ENCODE measurements at regions not wholly inside any gene's neighbourhood (a gene's known extent, or its start where the extent isn't known, plus 50 kb on each side); places are given as distances from the start of the nearest gene placed in this dataset.

DNA sequence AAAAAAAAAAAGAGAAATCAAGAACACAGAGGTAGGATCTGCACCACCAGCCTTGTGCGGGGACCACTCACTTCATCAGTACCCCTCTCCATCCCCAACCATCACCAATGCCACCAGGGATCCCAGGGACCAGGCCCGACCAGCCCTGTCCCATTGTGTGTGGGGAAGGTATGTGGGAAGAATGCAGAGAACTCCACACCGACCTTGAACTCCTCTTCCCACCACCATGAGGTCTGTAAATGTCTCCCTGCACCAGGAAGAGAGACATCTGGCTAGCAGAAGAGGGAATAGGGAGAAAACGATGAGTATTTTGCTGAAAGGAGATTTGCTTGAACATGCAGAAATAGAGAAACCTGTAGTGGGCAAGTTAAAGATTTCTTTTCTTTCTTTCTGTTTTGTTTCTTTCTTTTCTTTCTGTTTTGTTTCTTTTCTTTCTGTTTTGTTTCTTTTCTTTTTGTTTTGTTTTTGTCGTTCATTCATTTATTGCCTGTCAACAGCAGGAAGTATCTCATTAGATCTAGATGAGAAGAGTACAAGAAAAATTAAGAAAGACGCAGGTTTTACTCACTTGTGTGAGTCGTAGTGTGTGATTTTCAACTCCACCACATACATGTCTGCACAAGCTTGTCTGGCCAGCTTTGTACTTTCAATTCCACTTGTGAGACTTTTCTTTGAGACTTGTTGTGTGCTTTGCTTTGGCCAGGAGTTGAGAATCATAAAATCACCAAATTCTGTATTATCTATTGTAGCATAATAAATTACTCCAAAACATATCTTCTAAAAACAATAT is 179.8 kb upstream of the HAAO start:
- DNase-seq = no peak

DNA sequence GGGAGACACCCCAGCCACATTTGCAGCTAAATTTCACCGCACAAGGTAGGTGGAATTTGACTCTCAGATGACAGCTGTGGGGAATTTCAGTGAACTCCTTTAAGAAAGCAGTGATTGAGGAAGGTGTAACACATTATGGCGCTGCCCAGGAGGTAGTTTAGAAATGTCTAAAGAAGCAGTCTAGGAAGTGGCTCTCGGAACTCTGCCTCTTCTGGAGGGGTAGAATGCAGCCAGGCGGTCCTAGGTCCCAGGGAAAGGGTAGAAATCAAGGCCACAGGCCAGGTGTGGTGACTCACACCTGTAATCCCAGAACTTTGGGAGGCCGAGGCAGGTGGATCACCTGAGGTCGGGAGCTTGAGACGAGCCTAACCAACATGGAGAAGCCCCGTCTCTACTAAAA is 179.0 kb upstream of the HAAO start:
- DNase-seq = no peak

DNA sequence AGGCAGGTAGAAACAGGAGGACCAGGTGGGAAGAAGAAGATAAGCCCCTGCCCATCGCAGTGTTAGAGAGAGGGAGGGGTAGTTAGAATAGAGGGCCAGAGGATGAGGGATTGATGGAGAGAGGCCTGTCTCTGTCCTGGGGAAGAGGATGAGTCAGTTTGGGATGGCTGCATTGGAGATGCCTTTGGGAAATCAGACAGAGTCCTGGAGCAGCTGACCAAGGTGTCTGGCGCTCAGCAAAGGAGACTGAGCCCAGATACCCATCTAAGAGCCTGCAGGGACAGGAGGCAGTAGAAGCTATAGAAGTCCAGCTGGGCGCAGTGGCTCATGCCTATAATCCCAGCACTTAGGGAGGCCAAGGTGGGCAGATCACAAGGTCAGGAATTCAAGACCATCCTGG is 177.8 kb upstream of the HAAO start:
- no peak for DNase-seq

DNA sequence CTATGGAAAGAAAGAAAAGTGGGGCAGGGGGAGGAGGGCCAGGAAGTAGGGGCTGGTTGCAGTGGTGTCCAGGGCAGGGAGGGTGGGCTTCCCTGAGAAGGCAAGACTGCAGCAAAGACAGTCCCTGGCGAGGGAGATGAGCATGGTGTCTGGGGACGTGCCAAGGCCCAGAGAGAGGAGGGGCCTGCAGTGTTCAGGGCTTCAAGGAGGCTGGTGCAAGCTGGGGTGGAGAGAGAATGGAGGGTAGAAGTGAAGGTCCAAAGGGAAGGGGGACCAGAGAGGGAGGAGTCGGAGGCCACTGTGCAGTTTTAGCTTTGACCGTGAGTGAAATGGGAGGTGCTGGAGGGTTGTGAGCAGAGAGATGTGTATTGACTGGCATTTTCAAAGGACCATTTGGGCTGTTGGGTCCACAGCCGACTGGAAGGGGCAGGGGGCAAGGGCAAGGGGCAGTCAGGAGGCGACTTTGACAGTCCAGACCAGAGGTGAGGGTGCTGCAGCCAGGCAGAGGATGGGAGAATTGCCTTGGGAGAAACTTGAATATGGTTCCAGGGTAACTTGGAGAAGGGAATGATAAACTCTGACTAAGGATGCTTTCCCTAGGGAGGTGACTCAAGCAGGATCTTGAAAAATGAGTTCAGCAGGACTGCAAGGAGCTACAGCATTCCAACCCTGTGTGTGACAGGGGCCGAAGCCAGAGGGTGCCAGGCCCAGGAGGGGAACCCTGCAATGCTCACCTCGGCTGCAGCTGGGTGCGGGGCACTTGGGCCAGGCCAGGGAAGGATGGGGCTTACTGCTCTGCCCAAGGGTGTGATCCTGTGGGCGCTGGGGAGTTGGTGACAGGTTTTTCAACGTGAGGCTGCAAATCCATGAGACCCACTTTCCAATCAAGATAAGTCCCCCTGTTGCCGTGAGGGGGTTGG is 177.1 kb upstream of the HAAO start:
- no peak for DNase-seq

DNA sequence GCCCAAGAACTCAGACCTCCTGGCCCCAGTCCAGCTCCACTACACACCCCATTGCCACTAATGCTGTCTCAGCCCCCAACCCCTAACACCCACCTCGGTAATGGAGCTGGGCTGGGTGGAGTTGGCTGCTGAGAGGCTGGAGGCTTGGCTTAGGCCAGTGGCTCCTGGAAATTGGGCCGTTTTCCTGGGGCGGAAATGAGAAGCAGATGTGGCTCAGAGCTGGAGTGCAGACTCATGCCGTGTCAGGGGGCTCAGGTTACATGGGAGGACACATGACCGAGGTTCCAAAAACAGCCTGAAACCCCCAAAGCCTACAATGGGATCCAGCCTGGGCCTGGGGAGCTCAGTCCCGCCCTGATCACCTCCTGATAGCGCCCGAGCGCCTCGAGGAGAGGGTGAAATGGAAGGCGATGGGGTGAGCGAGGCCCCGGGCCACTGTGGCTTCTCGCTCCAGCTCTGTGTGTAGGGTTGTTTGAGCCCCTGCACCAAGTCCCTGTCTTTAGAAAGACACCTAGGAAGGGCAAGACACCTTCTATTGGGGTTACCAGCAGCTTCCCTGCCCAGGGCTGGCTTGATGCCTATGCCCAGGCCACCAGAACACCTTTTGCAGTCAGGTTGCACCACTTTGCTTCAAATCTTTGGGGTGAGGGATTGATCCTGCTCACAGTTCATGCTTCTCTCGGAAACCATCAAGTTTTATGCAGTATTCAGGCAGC is 175.7 kb upstream of the HAAO start:
- DNase-seq = no peak

DNA sequence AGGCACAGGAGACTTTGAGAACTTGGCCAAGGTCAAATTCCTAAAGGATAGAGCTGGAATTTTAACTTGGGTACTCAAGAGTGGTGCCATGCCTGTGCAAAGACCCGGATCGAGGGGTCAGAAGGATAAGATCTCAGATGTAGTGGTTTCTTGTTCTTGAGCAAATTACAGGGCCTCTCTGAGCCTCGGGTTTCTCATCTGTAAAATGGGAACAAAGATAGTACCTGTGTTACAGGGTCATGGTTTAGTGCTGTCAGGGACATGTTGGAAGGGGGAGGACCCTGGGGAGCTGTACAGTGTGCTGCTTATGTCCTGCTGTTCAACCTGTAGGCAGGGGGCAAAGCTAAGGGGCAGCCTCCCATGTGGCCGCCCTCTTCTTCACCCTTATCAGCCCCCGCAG is 173.5 kb upstream of the HAAO start:
- no peak for DNase-seq

DNA sequence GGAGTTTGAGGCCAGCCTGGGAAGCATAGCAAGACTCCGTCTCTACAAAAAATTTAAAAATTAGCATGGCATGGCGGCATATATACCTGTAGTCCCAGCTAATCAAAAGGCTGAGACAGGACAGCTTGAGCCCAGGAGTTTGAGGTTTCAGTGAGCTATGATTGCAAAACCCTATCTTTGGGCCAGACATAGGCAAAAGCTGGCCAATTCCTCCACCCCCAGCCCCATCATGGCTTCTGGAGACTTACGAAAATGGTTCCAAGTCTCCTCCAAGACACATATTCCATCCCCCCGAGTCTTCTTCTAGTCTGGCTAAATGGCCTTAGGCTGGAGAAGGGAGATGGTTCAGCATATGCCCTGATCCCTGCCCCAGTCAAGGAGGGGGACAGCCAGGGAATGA is 172.8 kb upstream of the HAAO start:
- no peak for DNase-seq

DNA sequence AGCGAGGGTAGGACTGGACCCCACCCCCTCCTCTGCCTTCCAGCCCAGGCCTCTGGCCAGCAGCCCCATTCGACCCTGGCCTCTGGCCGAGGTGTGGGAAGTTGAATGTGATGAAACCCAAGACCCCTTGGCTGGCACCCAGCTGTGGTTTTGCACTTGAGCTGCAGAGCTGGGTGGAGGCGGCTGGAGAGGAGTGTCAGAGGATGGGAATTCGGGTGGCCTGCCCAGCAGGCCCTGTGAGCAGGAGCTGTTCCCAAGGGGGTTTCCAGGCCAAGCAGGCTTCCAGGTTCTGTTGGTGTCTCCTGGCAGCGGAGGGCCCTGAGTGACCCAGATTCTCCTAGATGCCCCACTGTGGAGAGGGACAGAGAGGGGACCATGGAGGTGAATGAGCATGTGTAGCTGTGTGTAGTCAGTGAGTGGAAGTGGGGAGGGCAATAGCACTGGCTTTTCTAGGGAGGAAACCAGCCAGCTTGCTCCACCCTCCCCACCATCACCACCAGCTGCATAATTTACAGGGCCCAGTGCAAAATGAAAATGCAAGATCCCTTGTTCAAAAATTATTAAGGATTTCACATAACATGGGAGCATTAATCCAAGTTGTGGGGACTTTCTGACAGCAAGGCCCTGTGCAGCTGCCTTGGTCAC is 172.2 kb upstream of the HAAO start:
- peak in 9 of 14 donors; percentile 34 to 89 (median 63) for DNase-seq

DNA sequence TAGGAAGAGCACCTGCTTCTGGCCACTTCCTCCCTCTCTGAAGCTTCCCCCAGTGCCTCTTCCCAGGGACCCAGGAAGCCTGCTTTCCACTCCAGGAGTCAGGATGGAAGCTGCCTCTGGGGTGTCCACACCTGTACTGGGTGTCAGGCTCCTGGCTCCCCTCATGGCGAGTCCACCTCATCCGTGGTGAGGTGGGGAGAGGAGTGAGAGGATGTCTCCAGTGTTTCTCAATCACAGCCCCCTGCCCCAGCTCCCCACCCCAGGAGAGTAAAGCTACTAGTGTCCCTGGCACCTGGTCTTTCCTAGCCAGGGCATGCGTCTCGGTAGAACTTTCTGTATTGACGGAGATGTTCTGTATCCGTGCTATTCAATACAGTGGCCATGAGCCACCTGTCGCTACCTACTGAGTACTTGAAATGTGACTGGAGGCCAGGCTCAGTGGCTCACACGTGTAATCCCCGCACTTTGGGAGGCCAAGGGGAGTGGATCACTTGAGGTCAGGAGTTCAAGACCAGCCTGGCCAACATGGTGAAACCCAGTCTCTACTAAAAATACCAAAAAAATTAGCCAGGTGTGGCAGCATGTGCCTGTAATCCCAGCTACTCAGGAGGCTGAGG is 171.2 kb upstream of the HAAO start:
- DNase-seq = no peak

DNA sequence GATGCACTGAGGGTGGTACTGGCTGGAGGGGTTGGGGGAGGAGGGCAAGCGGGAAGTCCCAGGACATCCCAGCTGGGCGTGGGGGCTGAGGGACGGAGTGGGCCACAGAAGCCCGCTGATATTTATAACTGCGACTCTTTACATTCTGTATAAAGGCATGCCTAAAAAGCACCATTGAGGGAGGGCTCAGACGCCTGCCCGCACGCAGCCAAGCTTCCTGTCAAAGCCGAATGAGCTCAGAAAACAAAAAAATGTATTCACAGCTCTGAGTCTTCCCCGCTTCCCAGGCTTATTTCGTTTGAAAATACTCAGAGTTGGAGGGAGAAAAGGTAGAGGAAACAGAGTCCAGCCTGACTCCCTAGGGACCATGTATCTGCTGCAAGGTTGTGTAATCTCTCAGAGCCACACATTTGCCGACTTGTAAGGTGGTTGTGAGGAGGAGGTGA is 170.1 kb upstream of the HAAO start:
- peak in 1 of 14 donors; percentile 18 for DNase-seq

DNA sequence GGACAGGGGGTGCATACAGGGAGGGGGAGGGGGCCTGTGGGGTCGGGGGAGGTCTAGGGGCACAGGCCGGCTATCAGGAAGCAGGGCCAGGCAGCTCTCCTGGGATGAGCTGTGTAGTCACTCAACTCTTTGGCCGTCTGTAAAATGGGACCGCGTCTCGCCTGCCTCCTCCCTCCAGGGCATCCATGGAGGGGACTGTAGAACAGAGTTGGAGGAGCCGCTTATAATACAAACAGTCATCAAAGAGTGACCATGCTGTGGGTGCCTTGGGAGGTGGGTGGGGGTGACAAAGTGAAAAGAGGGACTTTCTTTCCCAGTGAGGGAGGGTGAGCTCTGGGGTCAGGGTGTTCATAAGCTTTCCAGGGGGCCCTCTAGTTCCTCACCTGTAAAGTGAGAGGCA is 169.6 kb upstream of the HAAO start:
- DNase-seq = no peak

DNA sequence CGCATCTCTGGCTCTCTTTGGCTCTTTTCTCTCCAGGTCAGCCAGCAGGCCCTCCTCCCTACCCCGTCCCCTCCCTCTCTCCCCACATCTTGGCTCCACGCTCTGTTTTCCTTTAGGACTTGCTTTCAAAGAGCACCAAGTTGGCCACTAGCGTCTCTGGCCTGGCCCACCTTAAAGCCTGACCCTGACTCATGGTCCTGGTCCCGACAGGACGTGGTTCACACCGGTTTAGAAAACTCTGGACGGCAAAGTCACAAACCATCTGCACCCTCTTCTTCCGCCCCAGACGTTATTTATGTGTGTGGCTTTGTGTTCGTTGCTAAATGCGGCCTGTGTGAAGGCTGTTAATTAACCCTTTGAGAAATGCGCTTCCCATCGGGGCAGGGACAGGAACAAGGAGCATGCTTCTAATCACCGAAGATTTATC is 169.0 kb upstream of the HAAO start:
- DNase-seq = peak in 7 of 14 donors; percentile 14 to 68 (median 51)

DNA sequence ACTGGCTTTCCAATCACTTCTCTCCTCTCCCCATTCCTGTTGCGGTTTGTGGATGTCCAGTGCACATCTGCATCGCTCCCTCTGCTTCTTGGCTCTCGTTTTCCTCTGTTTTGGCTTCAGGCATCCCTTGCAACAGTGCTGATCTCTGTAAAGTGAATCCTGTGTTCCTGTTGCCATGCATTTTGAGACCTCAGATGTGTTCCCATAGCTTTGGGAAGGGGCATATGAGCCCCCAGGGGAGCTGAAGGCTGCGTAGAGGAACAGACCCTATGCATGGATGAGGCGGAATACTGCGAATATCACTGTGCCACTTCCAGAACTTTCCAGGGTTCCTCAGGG is 168.4 kb upstream of the HAAO start:
- no peak for DNase-seq

DNA sequence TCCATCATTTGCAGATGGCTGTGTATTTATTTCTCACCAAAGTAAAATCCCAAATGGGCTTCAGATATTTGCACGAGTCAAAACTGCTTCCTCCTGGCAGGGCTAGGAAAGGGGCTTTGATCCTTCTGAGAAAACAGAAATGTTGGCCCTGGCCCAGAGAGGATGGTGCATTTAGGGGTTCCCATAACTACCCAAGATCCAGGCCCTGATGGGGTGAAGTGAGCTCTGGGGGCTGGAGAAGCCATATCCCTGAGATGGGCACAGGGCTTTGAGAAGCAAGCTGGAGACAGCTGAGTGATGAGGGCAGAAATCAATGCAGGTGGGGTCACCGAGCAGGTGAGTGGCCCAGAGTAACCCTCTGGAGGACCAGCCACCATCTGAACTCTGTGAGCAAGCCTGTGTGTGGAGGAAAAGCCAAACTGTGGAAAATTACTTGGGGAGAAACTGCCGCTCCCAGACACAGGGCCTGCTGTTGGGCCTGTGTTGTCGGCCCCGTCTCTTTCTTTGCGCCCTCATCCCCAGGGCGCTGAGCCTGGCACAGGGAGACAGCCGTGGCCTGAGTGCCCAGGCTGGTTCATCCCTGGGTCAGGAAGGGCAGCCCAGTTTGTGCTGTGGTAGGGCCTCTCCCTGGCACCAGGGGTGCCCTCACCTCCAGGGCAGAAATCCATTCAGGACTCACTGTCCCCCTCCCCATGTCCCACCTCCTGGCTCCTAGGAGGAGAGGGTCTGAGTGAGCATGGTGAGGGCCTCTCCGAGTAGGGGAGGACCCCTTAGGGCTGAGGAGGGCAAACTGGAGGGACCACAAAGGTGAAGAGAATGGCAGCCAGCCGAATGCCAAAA is 167.8 kb upstream of the HAAO start:
- DNase-seq = no peak

DNA sequence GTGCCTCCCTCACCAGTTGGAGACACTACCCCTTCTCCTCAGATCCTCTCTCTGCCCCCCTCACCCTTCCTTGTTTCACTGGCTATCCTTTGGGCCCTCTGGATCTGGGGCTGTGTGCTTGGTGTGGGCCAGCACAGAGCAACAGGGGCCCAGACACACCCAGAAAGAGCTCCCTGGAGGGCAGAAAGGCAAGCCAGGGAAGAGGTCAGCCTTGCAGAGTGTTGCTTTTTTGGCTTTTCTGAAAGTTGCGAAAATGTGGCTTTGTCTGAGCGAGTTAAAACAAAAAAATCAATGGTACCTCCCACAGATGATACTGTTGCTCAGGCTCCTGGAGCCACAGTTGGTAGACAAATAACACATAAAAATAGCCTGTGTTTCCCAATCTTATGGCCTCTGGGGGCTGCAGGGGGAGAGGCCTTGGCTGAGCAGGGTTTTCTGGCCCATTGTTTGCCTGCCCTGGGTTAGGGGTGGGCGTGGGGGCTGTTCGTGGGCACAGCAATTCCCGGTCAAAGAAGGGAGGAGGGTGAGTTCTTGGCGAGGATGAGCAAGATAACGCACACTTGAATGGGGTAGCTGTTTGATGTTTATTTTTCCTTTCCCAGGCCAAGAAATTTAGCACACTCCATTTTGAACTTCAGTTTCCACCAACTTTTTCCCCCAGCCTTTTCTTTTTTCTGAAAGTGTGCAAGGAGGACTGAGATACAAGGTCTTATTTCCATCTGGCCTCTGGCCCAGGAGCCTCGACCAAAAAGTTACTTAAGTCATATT is 167.0 kb upstream of the HAAO start:
- peak in 1 of 14 donors; percentile 29 for DNase-seq

DNA sequence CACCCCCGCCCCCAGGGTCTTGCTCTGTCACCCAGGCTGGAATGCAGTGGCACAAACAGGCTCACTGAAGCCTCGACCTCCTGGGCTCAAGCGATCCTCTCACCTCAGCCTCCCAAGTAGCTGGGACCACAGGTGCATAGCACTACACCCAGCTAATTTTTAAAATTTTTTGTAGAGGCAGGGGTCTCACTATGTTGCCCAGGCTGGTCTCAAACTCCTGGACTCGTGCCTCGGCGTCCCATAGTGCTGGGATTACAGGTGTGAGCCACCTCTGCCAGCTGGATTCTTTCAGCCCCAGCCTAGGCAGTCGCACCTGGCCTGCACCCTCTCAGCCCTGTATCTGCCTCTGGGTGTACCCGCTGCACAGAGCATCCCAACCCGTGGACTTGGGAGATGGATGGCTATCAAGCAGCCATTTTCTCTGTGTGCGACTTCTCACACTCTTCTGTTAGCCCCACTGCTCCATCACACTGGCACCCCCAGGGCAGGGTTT is 166.4 kb upstream of the HAAO start:
- DNase-seq = no peak

DNA sequence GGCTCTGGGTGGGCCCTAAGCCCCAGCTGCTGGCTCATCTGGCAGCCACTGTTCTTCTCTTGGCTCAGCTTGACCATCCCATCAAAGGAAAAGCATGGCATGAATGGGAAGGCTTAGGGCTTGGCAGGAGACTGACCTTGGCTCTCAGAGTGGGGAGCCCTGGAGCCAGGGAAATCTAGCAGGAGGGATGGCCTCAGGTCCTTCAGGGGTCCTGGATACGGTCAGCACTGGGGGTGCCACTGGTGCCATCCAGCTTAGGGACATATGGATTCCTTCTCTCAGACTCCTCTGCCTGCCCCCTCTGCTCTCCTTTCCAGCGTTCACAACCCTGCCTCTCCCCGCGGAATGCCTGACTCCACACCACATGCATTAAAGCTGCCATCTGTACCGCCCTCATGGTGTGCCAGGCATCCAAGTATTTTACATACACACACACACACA is 165.5 kb upstream of the HAAO start:
- DNase-seq = peak in 2 of 14 donors; percentile 22 to 39

DNA sequence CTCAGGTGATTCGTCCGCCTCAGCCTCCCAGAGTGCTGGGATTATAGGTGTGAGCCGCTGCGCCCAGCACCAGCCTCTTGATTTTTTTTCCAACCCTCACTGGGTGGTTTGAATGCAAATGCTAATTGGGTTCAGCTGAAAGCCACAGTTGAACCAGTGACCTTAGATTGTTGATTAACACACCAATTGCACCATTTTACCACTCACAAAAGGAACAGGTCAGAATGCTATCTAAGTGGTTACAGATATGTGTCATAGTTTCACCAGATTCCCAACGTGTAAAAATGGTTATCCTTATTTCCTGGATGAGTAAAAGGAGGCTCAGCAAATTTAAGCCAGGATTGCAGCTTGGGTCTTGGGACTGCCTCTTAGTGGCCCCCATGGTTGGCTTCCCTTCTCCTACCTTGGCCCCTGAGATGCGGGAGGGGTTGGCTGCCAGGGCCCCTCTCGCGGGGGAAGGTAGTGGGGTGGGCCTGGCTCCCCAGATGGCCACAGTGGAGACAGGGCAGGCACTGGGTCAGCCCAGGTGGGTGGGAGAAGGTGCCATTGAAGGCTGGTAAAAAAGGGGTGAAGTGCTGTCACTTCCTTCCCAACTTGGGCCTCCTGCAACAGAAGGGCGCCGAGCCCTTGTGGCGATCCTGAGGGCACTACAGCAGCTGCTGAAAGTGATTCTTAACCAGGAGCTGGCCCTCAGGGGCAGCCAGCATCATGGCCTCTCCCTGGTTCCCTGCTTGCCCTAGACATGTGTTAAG is 164.9 kb upstream of the HAAO start:
- no peak for DNase-seq
